ENCODE measurements at regions not wholly inside any gene's neighbourhood (a gene's known extent, or its start where the extent isn't known, plus 50 kb on each side); places are given as distances from the start of the nearest gene placed in this dataset.

DNA sequence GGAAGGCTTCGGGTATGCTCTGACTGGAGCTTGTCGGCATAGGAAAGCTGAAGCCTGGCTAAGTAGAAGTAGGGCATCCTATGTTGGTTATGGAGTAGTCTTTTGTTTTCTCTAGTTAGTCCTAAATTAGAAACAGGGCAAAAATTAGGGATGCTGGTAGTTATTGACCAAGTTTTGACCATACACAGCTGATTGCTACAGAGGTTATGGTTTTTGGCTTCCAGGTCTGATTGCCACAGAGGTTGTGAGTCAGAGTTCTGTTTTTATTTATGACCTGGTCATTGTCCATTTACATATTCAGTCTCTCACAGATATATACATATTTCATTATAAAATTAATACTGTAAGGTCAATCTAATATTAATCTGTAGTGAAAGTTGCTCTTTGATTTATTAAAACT, 219.2 kb downstream of the FSCB start:
- intact Hi-C loops (cut with micrococcal nuclease) = loop anchor here (5.0 kb wide), 1 partner anchor 1566 kb away; no protein-coding TSS in a partner anchor
- Histone ChIP-seq H2BK20ac (ENCODE audit: low read depth, low read length) (no peak overlapping the region), H3K14ac (replicated peaks; ENCODE audit: low read depth, low read length) (no peak overlapping the region), H4K5ac (ENCODE audit: low read depth, low read length) (no peak overlapping the region), H3K56ac (ENCODE audit: extremely low read depth, insufficient read depth, low read length) (no peak overlapping the region), H4K20me1 (ENCODE audit: insufficient read depth, low read length) (no peaks in the 10 kb centered on the region), H3K18ac (ENCODE audit: low read depth, low read length) (no peak overlapping the region), H3K79me1 (ENCODE audit: low read depth in 1 of 2, low read length in 2 of 2) (no peaks in the 10 kb centered on the region), H3K23ac (ENCODE audit: low read depth, low read length) (no peak overlapping the region), H4K8ac (ENCODE audit: low read depth in 2 of 2, low read length in 2 of 2) (no peak overlapping the region), H2BK15ac (ENCODE audit: low read depth, low read length) (no peak overlapping the region), H3K4ac (ENCODE audit: low read depth, low read length) (no peak overlapping the region), H2BK5ac (ENCODE audit: low read depth, low read length, poor library complexity, severe bottlenecking) (no peak overlapping the region), H3K4me3 (ENCODE audit: insufficient read depth, low read depth, low read length) (no peak overlapping the region), H2BK120ac (ENCODE audit: low read depth, low read length) (no peak overlapping the region), H3K36me3 (ENCODE audit: control insufficient read depth, insufficient read depth, low read length) (no peaks in the 10 kb centered on the region), H3K4me1 (ENCODE audit: control insufficient read depth, insufficient read depth, low read length) (no peaks in the 10 kb centered on the region), H3K9me3 (ENCODE audit: control insufficient read depth, insufficient read depth, low read length) (no peaks in the 10 kb centered on the region; the same call in 1 of the 2 replicates), H3K27ac (ENCODE audit: insufficient read depth, low read length) (no peak overlapping the region), H2AK9ac (replicated peaks; ENCODE audit: low read depth, low read length, poor library complexity) (no peak overlapping the region), H3K4me2 (ENCODE audit: low read depth, low read length) (no peak overlapping the region), H4K91ac (ENCODE audit: insufficient read depth, low read depth, low read length) (no peak overlapping the region), H2AFZ (replicated peaks; ENCODE audit: low read length, poor library complexity) (no peak overlapping the region), H3K9ac (ENCODE audit: low read depth, low read length) (no peak overlapping the region), H3K27me3 (ENCODE audit: control insufficient read depth, insufficient read depth, low read length) (no peaks in the 10 kb centered on the region), H3K9me1 (ENCODE audit: insufficient read depth, low read length) (no peaks in the 10 kb centered on the region), H2AK5ac (ENCODE audit: low read depth, low read length) (no peak overlapping the region)
- CTCF ChIA-PET = interaction anchor here (1.3 kb wide), 1 partner anchor 14 kb away, joined by 4 read pairs; no protein-coding TSS in a partner anchor
- TF ChIP-seq NFE2L2 (IDR thresholded peaks at IDR 0.05; ENCODE audit: low read depth, low read length) (no peak), RCOR1 (IDR thresholded peaks at IDR 0.05; ENCODE audit: insufficient replicate concordance, low read length) (no peak), RAD21 (IDR thresholded peaks at IDR 0.05; ENCODE audit: low read length) (no peak), CEBPB (IDR thresholded peaks at IDR 0.05; ENCODE audit: low read depth, low read length) (no peak), BHLHE40 (IDR thresholded peaks at IDR 0.05; ENCODE audit: low read depth, low read length) (no peak), MXI1 (IDR thresholded peaks at IDR 0.05; ENCODE audit: borderline replicate concordance, low read depth, low read length) (no peak), POLR2A (IDR thresholded peaks at IDR 0.05; ENCODE audit: low read depth, low read length) (no peak), RFX5 (IDR thresholded peaks at IDR 0.05; ENCODE audit: low read depth, low read length) (no peak), MAFK (IDR thresholded peaks at IDR 0.05; ENCODE audit: low read depth, low read length) (no peak), CHD1 (IDR thresholded peaks at IDR 0.05; ENCODE audit: low read depth, low read length) (no peak), FOS (IDR thresholded peaks at IDR 0.05; ENCODE audit: low read depth, low read length) (no peak), SMC3 (IDR thresholded peaks at IDR 0.05; ENCODE audit: low read depth, low read length) (no peak), MAZ (IDR thresholded peaks at IDR 0.05; ENCODE audit: borderline replicate concordance, low read depth, low read length) (no peak)
- TF ChIP-seq, protein P1, sequence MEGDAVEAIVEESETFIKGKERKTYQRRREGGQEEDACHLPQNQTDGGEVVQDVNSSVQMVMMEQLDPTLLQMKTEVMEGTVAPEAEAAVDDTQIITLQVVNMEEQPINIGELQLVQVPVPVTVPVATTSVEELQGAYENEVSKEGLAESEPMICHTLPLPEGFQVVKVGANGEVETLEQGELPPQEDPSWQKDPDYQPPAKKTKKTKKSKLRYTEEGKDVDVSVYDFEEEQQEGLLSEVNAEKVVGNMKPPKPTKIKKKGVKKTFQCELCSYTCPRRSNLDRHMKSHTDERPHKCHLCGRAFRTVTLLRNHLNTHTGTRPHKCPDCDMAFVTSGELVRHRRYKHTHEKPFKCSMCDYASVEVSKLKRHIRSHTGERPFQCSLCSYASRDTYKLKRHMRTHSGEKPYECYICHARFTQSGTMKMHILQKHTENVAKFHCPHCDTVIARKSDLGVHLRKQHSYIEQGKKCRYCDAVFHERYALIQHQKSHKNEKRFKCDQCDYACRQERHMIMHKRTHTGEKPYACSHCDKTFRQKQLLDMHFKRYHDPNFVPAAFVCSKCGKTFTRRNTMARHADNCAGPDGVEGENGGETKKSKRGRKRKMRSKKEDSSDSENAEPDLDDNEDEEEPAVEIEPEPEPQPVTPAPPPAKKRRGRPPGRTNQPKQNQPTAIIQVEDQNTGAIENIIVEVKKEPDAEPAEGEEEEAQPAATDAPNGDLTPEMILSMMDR (conservative IDR thresholded peaks at IDR 0.05; ENCODE audit: low read depth, low read length) = no peak
- TF ChIP-seq, protein P2, sequence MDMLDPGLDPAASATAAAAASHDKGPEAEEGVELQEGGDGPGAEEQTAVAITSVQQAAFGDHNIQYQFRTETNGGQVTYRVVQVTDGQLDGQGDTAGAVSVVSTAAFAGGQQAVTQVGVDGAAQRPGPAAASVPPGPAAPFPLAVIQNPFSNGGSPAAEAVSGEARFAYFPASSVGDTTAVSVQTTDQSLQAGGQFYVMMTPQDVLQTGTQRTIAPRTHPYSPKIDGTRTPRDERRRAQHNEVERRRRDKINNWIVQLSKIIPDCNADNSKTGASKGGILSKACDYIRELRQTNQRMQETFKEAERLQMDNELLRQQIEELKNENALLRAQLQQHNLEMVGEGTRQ (IDR thresholded peaks at IDR 0.05; ENCODE audit: low read depth, low read length) = no peak
- TF ChIP-seq, protein P3, sequence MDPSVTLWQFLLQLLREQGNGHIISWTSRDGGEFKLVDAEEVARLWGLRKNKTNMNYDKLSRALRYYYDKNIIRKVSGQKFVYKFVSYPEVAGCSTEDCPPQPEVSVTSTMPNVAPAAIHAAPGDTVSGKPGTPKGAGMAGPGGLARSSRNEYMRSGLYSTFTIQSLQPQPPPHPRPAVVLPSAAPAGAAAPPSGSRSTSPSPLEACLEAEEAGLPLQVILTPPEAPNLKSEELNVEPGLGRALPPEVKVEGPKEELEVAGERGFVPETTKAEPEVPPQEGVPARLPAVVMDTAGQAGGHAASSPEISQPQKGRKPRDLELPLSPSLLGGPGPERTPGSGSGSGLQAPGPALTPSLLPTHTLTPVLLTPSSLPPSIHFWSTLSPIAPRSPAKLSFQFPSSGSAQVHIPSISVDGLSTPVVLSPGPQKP (IDR thresholded peaks at IDR 0.05; ENCODE audit: borderline replicate concordance, low read depth, low read length) = no peak
- WGBS, 2 experiments (ENCODE audit: extremely low coverage in 2 of 2, insufficient read length in 1 of 2) = 100% methylated on average over 1 of the region's 2 CpGs; no CpG with 5 or more reads in 1 of the 2 experiments
- in situ Hi-C loops (cut with MboI; ENCODE audit: low sequenced_read_pairs) = no loop called here
- BruUV-seq (replicated peaks) = no TSS peak
- ATAC-seq (ENCODE audit: low read depth) (no peak), DNase-seq (no peak)
- POLR2A ChIA-PET (ENCODE audit: unreplicated experiment) = no interaction called here
- dilution Hi-C loops (cut with HindIII; ENCODE audit: low sequenced_read_pairs, unreplicated experiment) = no loop called here
